Neural crest cell (in vitro differentiated cells): ENCODE measurements at regions not wholly inside any gene's neighbourhood (a gene's known extent, or its start where the extent isn't known, plus 50 kb on each side); places are given as distances from the start of the nearest gene placed in this dataset.

Experiments used
- DNase-seq: peaks from one replicate; pipeline ENCODE4 v3.0.0; 2021; ENCODE audit warnings: low read depth, mixed read lengths, low spot score
- H3K27ac Mint-ChIP-seq: one replicate; pipeline ENCODE4 v1.8.0; 2021; ENCODE audit warnings: mild to moderate bottlenecking, mixed read lengths; ENCODE audit not compliant: unreplicated experiment
- H3K27me3 Mint-ChIP-seq: 2 replicates; pipeline ENCODE4 v1.8.0; 2021; ENCODE audit warnings: low read depth, mild to moderate bottlenecking, mixed read lengths
- H3K36me3 Mint-ChIP-seq: 2 replicates; pipeline ENCODE4 v1.8.0; 2021; ENCODE audit warnings: low read depth, mild to moderate bottlenecking, mixed read lengths
- H3K4me1 Mint-ChIP-seq: 2 replicates; pipeline ENCODE4 v1.8.0; 2021; ENCODE audit warnings: mixed read lengths
- H3K4me3 Mint-ChIP-seq: one replicate; pipeline ENCODE4 v1.8.0; 2021; ENCODE audit warnings: mild to moderate bottlenecking, mixed read lengths
- H3K9me3 Mint-ChIP-seq: 2 replicates; pipeline ENCODE4 v1.8.0; 2021; ENCODE audit warnings: mixed read lengths
- CTCF ChIP-seq: fragments of 200-600 bp; sonication (generic); conservative IDR thresholded peaks from 2 replicates; pipeline ENCODE4 v1.5.0; 2021; ENCODE audit warnings: antibody characterized with exemption, mild to moderate bottlenecking

- peaks cover 22% of the 10 kb centered on the region for H3K27me3 Mint-ChIP-seq
- no peak for DNase-seq
- TF ChIP-seq CTCF: no peak
- no peaks in the 10 kb centered on the region for H3K36me3 Mint-ChIP-seq
- H3K9me3 Mint-ChIP-seq: no peaks in the 10 kb centered on the region
- H3K27ac Mint-ChIP-seq: no peak overlapping the region
- no peak overlapping the region for H3K4me3 Mint-ChIP-seq
- peaks cover 24% of the 10 kb centered on the region for H3K4me1 Mint-ChIP-seq
Measured at GRCh38 chr14:104382361-104383087, 197.0 kb upstream of the C14orf180 start.

- no peak overlapping the region for H3K4me3 Mint-ChIP-seq
- no peak for DNase-seq
- no peak for TF ChIP-seq CTCF
- no peaks in the 10 kb centered on the region for H3K9me3 Mint-ChIP-seq
- H3K4me1 Mint-ChIP-seq: peaks cover 24% of the 10 kb centered on the region
- no peaks in the 10 kb centered on the region for H3K36me3 Mint-ChIP-seq
- H3K27me3 Mint-ChIP-seq: peaks cover 20% of the 10 kb centered on the region
- H3K27ac Mint-ChIP-seq: no peak overlapping the region
Measured at GRCh38 chr14:104383088-104383995, 196.2 kb upstream of the C14orf180 start.

GRCh38 chr14:104383996-104384775 is 195.4 kb upstream of the C14orf180 start:
- H3K27ac Mint-ChIP-seq: peak overlapping the region; percentile 23
- peaks cover 14% of the 10 kb centered on the region for H3K27me3 Mint-ChIP-seq
- H3K36me3 Mint-ChIP-seq: no peaks in the 10 kb centered on the region
- no peaks in the 10 kb centered on the region for H3K9me3 Mint-ChIP-seq
- H3K4me1 Mint-ChIP-seq: peaks cover 16% of the 10 kb centered on the region
- H3K4me3 Mint-ChIP-seq: no peak overlapping the region
- DNase-seq: no peak
- TF ChIP-seq CTCF: no peak

GRCh38 chr14:104384776-104385071 is 194.8 kb upstream of the C14orf180 start:
- TF ChIP-seq CTCF: no peak
- Mint-ChIP-seq H3K27ac (no peak overlapping the region), H3K4me1 (peaks cover 16% of the 10 kb centered on the region), H3K9me3 (no peaks in the 10 kb centered on the region), H3K27me3 (peaks cover 9% of the 10 kb centered on the region), H3K36me3 (no peaks in the 10 kb centered on the region), H3K4me3 (no peak overlapping the region)
- no peak for DNase-seq

- DNase-seq: no peak
- no peaks in the 10 kb centered on the region for H3K36me3 Mint-ChIP-seq
- no peak overlapping the region for H3K4me3 Mint-ChIP-seq
- peaks cover 16% of the 10 kb centered on the region for H3K4me1 Mint-ChIP-seq
- no peak for TF ChIP-seq CTCF
- peaks cover 7% of the 10 kb centered on the region for H3K27me3 Mint-ChIP-seq
- no peak overlapping the region for H3K27ac Mint-ChIP-seq
- no peaks in the 10 kb centered on the region for H3K9me3 Mint-ChIP-seq
Measured at GRCh38 chr14:104385111-104385510, 194.5 kb upstream of the C14orf180 start.
